Stimulated activated CD4-positive, alpha-beta T cell treated with anti-CD3 and anti-CD28 coated beads, TNF-alpha, amount 100 ng/mL, for 24 hours (primary cell): ENCODE measurements at regions not wholly inside any gene's neighbourhood (a gene's known extent, or its start where the extent isn't known, plus 50 kb on each side); places are given as distances from the start of the nearest gene placed in this dataset.
"Not testable (repeated sequence)": the region's sequence is repeated elsewhere in the genome, so short reads cannot be mapped to it uniquely, and the experiment has no call there.

Experiments used
- DNase-seq, 3 experiments: peaks; one replicate each; pipeline ENCODE4 v3.0.0-alpha.2; 2020; ENCODE audit warnings: low read depth in 3 of 3

DNA sequence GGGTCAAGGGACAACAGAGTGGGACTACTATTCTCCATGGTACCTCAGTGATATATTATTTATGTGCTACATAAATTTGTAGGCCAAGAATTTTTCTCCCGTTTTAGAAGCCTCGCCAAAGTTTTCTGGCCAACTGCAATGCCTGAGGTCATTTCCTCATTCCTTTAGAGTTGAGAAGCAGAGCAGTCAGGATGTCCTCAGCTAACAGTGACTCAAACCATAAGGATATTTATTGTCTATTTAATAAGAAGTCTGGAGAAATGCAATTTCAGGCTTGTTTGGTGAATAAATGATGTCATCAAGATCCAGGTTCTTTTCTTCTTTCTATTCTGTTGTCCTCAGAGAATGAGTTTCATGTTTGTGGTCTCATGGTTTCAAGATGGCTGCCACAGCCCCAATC, 91.0 kb downstream of the ADCYAP1 start:
- DNase-seq: no peak

DNA sequence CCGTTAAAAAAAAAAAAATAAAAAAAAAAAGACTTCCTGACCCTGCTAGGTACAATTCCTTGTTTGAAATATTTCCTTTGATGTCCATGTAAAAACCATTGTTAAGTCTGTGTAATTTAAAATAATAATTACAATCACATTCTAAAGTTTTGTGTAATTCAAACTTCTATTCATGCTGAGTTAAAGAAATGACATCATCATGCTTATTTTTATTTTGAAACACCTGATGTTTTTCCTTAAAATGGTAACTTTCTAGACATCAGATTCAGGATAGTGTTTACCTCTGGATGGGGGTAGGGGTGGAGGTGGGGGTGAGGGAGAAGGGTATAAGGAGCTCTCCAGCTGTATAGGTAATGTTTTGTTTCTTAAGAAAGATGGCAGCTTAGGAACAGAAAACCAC, 92.8 kb downstream of the ADCYAP1 start:
- DNase-seq: no peak

DNA sequence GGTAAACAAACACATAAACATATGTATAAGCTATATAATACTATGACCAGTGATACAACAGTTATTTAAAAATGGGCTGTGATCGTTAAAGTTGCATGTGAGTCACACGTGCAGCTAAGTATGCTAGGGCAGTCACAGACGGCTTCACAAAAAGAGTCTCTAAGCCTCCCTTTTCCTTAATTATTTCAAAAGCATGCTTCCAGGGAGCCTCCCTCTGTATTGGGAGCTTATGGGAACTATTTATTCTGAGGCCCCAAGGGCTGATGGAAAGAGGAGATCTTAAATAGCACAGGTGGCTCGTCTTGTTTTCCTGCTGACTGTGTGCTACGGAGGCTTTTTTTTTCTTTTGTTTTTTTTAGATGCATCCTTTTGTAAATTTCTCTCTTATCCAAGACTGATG, 94.3 kb downstream of the ADCYAP1 start:
- no peak for DNase-seq

DNA sequence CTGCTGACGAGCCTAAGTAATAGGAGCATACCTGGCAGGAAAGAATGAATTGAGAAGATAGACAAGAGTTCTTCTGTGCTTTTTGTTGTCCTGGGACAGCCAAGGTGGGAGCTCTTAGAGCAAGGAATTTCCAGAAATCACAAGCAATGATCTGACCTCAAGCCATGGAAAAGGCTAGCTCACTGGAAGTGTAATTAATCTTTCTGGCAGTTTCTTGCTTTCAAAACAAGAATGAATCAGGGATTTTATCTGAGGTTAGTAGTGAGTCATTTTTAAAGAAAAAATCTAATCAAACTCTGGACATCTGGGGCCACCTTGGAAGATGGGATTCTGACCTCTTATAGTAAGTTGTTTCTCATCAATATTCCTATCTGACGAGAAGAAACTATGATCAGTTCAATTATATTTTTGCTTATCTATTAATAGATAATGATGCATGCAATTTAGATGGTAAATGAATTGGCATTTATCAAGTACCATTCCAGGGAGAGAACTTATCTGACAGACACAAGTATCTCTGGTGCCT, 98.0 kb downstream of the ADCYAP1 start:
- DNase-seq: no peak

DNA sequence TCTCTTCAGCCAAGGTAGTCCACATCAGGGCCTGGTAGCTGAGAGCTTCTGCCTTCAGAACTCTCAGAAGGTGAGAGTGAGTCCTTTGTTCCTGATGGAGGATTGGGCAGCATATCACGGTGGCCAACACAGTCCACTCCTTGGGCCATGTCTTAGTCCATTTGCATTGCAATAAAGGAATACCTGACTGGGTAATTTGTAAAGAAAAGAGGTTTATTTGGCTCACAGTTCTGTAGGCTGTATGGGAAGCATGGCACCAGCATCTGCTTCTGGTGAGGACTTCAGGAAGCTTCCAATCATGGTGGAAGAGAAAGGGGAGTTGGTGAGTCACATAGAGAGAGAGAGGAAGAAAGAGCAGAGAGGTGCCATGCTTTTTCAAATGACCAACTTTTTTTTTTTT, 98.8 kb downstream of the ADCYAP1 start:
- no peak for DNase-seq

DNA sequence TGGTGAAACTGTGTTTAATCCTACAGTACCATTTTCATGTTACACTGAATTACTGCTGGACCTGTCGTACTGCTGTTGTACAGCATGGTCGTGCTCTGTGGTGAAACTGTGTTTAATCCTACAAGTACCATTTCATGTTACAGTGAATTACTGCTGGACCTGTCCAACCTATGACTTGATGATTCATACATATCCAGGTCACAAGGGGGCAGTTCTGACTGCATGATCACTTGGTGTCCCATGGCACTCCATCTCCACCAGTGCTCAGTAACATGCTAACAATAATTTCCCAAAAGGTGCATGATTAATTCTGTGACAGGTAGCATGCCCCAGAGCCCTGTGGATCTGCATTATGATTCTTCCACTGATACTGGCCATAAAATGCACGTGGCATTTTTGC, 101.6 kb downstream of the ADCYAP1 start:
- no peak for DNase-seq

DNA sequence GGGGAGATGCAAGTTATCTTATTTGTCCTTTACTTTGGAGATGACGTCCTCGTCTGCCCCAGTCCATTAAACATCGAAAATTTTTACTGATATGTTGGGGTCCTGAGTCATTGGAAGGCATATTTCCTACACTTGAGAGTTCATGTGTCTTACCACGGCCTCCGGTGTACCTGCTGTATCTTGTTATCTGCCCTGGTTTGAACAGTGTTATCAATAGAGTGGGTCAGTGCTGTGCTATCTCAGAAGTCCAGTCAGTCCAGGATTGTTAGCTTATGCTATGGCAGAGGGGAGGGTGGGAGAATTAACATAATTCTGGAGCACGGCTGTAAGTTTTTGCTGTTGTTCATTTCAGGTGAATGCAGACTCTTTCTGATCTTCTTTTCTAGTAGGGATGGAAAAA, 102.3 kb downstream of the ADCYAP1 start:
- DNase-seq: no peak

DNA sequence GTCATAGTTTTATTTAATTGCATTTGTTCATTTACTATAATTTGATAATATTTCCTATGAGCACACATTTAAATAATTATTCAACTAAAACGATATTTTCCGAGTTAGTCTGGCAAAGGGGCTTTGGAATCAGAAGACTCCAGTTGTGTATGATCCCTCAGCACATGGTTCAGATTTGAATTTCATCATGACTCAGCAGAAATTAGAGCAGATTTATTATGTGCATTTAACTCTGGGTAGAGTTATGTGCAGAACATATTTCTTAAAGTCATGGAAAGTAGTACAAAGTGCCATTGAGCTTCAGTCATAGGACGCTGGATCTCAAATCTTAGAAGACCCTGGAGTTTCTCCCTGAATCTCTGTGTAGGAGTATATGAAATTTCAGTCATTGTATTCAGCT, 106.7 kb downstream of the ADCYAP1 start:
- no peak for DNase-seq

DNA sequence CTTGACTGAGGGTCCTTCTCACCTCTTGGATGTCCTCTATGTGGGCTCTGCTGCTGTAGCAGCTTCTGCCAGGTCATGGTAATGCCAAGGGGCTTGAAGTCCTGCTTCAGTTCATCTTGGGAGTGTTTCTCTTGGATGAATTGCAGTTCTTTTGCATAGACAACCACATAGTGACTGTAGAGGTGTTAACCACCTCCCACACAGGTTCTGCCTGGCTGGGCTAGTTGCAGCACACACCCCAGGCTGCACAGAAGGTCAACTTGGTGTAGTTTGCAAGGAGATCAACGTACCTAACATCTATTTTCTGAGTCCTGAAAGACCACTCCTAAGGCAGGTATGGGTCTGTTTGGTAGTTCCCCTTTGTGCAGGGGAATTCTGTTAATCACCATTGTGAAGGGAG, 108.1 kb downstream of the ADCYAP1 start:
- DNase-seq: no peak

DNA sequence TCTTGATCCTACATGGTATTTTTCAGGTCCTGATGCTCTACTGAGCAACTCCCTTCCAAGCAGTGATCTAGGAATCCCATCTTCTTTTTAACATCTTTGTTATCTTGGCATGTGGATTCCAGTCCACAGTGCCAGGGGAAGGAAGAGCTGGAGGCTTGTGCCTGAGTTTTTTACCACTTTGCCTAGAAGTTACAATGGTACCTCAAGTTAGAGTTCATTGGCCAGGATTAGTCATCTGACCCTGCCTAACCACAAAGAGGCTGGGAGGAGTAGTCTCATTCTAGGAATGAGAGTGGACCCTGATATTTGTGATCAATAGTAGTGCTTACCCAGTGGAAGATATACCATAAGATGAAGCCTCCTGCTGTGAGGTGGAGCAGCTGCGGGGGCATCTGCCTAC, 109.3 kb downstream of the ADCYAP1 start:
- no peak for DNase-seq

DNA sequence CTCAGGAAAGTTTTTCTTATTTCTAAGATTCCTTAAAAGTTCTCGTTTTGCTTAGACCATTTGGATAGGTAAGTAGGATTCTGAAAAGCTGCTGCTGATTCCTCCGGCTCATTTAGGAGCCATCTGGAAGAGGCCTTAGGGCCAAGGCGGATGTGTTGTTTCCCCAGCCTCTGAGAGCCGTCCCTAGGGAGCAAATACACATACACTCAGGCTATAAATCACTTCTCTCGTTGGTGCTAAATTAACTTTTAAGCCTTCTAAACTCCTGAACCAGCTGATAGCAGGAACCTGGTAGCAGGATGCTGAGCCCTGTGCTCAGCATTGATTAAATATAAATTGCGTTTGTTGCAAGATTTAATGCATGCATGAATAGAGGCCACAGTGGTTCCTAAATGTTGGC, 109.8 kb downstream of the ADCYAP1 start:
- no peak for DNase-seq

DNA sequence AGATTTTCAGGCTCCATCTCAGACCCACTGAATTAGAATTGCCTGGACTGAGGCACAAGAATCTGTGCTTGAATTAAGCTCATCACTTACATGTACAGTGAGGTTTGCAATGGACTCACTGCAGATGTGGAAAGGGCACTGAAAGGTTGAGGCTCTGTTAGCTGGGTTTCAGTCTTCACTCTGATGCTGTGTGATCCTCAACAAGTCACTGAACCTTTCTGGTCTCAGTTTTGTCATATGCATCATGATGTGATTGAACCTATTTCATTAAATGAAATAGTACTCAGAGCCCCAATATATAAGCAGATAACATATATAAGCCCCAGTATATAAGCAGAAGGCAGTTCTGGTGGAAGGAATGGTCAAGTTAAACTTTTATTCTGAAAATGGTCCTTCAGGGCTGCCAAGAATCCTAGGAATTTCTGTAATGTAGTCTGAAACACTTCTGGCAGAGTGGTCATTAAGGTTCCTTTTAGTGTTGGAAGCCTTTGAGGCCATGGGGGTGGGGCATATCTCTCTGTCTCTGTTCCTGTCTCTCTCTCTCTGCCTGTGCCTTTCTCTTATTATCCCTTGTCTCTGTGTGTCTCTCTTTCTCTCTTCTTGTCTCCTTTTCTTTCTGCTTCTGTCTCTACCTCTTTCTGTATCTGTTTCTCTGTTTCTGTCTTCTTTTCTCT, 110.4 kb downstream of the ADCYAP1 start:
- DNase-seq: no peak

DNA sequence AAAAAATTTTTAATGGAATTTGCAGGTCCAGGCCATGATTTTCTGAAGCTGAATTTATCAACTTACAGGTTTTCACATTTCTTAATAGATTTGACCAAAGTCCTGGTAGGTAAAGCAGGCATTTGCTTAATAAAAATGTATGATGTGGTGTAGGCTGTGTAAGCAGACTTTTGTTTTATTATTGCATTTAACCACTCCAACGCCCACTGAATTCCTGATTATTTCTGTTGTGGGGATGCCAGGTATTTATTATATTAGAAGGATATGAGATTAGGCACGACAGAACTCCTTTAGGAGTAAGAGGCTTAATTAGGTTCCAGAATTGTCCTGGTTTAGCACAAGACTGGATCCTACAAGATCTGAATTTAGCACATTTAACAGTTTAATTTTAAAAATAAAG, 111.1 kb downstream of the ADCYAP1 start:
- DNase-seq: no peak

DNA sequence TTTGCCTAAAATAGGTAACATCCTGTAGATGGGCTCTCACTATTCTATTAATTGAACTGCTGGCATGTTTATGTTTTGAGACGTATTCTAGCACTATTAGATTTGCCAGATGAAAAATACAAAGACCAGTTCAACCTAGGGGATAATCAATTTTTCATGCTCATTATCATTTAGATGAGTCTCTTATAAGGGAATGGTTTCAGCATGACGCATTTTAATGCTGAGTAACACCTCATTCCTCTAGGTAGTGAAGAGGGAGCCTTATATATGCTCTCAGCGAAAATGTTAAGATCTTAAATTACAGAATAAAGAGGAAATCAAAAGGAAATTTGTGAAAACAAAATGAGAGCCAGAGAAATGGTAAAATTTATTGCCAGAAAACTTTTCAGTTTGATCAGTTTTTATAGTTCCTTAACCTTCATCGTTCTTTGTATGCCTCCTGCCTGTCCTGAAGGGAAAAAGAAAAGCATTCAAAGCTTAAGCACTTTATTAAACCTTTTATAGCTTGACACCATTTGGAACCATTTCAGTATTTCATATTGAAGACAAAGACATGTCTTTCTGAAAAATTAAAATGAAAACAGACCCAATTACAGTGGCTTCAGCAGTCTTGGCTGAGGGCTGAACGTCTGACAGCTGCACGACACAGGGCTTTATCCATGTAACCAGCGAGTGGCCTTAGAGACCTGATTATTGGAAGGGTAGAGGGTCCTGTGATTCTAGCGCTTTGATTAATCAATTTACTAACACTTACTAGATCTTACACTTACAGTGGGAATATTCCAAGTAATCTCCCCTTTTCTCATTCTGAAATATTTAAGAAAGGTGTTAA, 112.8 kb downstream of the ADCYAP1 start:
- DNase-seq: no peak

DNA sequence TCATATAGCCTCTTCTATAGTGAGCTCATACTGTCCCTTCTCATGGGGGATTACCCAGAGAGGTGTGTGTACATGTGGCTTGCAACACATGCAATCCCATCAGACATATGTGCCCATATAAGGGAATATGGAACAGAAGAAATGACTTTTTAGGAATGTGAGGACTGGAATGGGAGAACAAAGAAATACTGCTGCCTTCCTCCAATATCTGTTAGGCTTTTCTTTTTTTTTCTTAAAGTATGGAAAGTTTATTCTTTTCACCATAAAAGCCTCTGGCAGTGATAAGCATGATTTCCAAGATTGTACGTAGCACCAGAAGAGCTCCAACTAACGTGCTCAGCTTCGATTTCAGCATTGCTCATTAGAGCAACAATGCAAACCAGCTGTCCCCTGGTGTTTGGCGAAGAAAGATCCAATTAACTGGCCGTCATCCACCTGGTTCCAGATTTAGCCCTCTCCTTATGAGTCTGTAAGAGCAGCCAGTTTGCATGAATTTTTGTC, 113.6 kb downstream of the ADCYAP1 start:
- DNase-seq: no peak

DNA sequence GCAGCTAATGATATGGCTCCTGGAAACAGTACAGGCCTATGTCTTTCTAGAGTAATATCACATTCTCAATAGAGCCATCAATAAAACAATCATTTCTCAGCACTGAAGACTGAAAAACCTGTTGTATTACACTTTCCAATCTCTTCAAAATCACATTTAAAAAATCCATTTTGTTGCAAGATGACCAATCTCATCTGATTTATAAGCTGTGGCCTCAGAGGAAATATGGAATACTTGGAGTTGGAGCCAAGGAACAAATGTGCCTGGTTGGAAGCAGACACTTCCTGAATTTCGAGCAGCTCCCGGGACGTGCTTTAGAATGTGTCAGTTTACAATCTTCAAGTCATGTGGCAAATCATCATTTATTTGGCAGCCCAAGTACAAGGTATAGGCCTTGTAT, 114.5 kb downstream of the ADCYAP1 start:
- no peak for DNase-seq

DNA sequence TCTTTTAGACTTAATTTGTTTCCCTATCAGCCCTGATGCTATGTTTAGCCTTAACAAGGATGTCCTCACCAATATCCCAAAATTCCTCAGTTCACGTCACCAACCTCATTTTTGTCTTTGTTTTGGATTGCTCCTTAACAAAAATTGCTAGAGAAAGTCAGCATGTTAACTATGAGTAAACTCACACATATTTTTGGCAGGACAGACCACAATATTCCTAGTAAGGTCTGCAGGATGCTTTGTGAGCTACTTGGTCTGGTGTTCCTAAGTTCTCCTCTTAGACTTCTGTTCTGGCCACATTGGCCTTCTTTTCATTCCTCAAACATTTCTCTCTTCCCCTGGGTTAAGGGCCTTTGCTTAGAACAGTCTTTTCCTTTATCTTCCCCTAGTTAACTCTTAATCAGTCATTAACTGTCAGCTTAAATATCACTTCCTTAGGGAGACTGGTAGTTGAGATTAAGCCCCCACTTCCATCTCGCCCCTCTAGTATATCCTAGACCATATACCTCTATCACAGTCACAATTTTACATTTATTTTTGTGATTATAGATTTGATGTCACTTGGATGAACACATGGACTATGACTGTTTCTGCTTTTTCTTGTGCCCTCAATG, 116.2 kb downstream of the ADCYAP1 start:
- no peak for DNase-seq

DNA sequence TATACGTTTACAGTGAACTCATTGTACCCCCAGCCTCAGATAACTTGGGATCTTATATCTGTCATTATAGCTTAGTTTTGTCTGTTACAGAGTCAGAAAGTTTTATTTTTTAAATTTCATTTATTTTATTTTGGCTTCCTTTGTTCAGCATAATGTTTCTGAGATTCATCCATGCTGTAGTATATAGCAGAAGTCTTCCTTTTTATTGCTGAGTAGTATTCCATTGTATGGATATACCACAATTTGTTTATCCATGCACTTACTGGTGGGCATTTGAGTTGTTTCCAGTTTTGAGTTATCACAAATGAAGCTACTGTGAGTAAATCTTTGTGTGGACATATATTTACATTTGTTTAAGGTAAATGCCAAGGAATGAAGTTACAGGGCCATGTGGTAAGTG, 122.3 kb downstream of the ADCYAP1 start:
- no peak for DNase-seq

DNA sequence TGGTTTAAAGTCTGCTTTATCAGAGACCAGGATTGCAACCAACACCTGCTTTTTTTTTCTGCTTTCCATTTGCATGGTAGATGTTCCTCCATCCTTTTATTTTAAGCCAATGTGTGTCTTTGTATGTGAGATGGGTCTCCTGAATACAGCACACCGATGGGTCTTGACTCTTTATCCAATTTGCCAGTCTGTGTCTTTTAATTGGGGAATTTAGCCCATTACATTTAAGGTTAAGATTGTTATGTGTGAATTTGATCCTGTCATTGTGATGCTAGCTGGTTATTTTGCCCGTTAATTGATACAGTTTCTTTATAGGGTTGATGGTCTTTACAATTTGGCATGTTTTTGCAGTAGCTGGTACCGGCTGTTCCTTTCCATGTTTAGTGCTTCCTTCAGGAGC, 128.4 kb downstream of the ADCYAP1 start:
- not testable (repeated sequence) for DNase-seq

DNA sequence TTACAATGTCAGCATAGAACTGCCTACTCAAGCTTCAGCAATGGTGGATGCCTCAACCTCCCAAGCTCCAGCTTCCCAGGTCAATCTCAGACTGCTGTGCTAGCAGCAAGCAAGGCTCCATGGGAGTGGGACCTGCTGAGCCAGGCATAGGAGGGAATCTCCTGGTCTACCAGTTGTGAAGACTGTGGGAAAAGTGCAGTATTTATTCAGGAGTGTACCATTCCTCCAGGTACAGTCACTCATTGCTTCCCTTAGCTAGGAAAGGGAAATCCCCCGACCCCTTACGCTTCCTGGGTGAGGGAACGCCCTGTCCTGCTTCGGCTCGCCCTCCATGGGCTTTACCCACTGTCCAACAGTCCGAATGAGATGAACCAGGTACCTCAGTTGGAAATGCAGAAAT, 130.3 kb downstream of the ADCYAP1 start:
- no peak for DNase-seq

DNA sequence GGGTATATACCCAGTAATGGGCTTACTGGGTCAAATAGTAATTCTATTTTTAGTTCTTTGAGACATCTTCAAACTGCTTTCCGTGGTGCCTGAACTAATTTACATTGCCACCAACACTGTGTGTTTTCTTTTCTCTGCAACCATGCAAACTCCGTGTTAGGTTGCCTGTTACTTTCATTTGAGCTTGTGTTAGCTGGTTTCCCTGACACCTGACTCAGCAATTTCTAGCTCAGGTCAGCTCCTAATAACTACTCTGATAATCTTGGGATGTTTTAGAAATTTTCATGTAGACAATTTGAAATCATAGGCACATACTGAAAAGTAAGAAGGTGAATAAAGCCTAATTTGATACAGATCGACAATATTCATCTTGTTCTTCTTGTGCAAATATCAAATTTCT, 132.3 kb downstream of the ADCYAP1 start:
- DNase-seq: no peak

DNA sequence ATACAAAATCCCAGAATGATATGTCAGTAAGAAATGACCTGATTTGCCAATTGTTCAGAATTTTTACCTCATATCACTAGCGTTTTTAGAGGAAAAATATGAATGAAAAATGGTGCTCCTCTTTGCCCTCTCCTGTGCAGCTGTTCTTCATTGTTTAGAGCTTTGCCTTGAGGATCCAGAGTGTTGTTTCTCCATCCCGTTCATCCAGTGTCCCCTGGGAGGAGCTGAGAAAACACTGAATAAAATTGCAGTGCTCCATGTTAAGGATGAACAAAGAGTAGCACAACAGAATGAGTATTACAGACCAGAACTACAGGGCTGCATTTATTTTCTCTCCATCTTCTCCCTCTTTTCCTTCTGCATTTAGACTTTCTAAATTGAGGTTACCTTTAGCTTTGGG, 133.1 kb downstream of the ADCYAP1 start:
- no peak for DNase-seq

DNA sequence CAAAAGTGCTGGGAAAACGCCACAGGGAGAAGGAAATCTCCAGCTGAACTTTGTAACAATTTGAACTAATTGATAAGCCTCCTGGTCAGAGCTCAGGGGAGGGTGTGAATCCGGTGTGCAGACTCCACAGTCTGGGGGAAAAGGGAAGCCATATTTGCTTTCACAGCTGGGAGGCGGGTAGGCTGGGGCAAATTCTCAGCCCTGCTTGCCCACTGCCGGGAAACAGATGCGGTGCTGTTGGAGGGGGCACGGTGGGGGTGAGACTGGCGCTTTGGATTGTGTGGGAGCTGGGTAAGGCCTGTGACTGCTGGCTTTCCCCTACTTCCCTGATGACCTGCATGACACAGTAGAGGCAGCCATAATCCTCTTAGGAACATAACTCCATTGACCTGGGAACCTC, 134.8 kb downstream of the ADCYAP1 start:
- DNase-seq: no peak
